ENCODE measurements at regions not wholly inside any gene's neighbourhood (a gene's known extent, or its start where the extent isn't known, plus 50 kb on each side); places are given as distances from the start of the nearest gene placed in this dataset.

DNA sequence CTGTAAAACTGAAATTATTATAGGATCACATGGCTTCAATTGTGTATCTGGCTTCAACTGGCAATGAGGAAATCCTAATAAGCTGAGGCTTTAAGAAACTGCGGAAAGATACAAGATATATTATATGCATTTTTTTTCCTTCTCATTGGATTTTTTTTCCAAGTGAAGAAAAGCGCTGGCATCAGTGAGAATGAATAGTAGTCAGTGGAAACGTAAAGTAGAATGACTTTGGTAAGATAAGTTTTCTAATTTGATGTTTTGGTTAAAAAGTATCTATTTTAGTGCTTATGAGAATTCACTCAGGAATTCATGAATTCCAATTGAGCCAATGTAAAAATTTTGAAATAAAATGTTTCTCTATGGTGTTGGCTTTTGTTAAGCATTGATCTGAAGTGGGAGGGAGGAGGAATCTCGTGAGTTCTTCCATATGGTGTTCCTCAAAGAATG lies 173.5 kb upstream of the FRMD6 start:
- H4K5ac ChIP-seq (ENCODE audit: insufficient read length, low read depth, low read length): no peak overlapping the region
- H3K79me2 ChIP-seq (ENCODE audit: control insufficient read depth in 1 of 2, insufficient read depth in 2 of 2, low read length in 2 of 2): no peaks in the 10 kb centered on the region
- no peak overlapping the region for H3K56ac ChIP-seq (replicated peaks; ENCODE audit: insufficient read length, low read depth, low read length)
- H2BK20ac ChIP-seq (ENCODE audit: low read length): no peak overlapping the region
- no peak overlapping the region for H2BK5ac ChIP-seq (ENCODE audit: low read depth, low read length)
- H3K4me1 ChIP-seq (replicated peaks in 1 of 4; ENCODE audit: control insufficient read depth in 3 of 4, insufficient read depth in 4 of 4, low read length in 3 of 4): no peaks in the 10 kb centered on the region
- H3K18ac ChIP-seq (ENCODE audit: extremely low read depth, low read length): no peak overlapping the region
- no peaks in the 10 kb centered on the region for H3K9me3 ChIP-seq (ENCODE audit: insufficient read depth in 2 of 2, low read depth in 1 of 2, low read length in 1 of 2)
- no peak overlapping the region for H2AK5ac ChIP-seq (ENCODE audit: low read depth, low read length)
- no peak overlapping the region for H4K8ac ChIP-seq (ENCODE audit: extremely low read depth, insufficient read depth, low read length)
- no peak overlapping the region for H3K27ac ChIP-seq (ENCODE audit: low read depth, low read length)
- no peak overlapping the region for H3K4me3 ChIP-seq (ENCODE audit: extremely low read depth in 1 of 4, insufficient read depth in 2 of 4, low read depth in 3 of 4, low read length in 4 of 4)
- ChIA-PET CTCF (ENCODE audit: partially characterized antibody) (interaction anchor here (1.6 kb wide), 1 partner anchor 12 kb away, joined by 5 read pairs; no protein-coding TSS in a partner anchor), POLR2A (ENCODE audit: partially characterized antibody) (no interaction called here)
- no peak for DNase-seq (ENCODE audit: low read depth in 1 of 2, low spot score in 2 of 2)
- H2BK15ac ChIP-seq (ENCODE audit: low read length): no peak overlapping the region
- H2AFZ ChIP-seq (ENCODE audit: low read length): no peak overlapping the region
- no peaks in the 10 kb centered on the region for H3K79me1 ChIP-seq (ENCODE audit: low read depth, low read length)
- no peak overlapping the region for H3K4ac ChIP-seq (replicated peaks; ENCODE audit: insufficient read length, low read depth, low read length)
- no peak overlapping the region for H2BK120ac ChIP-seq (replicated peaks; ENCODE audit: low read depth, low read length)
- H3K23me2 ChIP-seq (ENCODE audit: low read depth, low read length): no peaks in the 10 kb centered on the region; the same call in 1 of the 2 replicates
- H3K27me3 ChIP-seq (replicated peaks in 1 of 4; ENCODE audit: control insufficient read depth in 3 of 4, extremely low read depth in 1 of 4, insufficient read depth in 3 of 4, low read length in 3 of 4): no peaks in the 10 kb centered on the region
- H3K4me2 ChIP-seq (ENCODE audit: insufficient read depth in 1 of 2, low read depth in 2 of 2, low read length in 2 of 2): no peak overlapping the region
- no peak overlapping the region for H3K14ac ChIP-seq (ENCODE audit: insufficient read length)
- 89% methylated on average over 4 of the region's 4 CpGs; no CpG with 5 or more reads in 1 of the 2 experiments for WGBS, 2 experiments (ENCODE audit: extremely low coverage in 1 of 2, insufficient coverage in 1 of 2, insufficient read length in 1 of 2, insufficient replicate concordance in 2 of 2, low coverage in 1 of 2, low lambda C conversion rate in 2 of 2, missing lambda C conversion rate in 1 of 2)
- no peak overlapping the region for H2BK12ac ChIP-seq (ENCODE audit: low read depth, low read length)
- H3K36me3 ChIP-seq (ENCODE audit: control insufficient read depth in 2 of 4, insufficient read depth in 4 of 4, low read length in 3 of 4): no peaks in the 10 kb centered on the region
- no peak for FAIRE-seq
- H4K91ac ChIP-seq (replicated peaks; ENCODE audit: insufficient read length, low read length): no peak overlapping the region
- H3K9ac ChIP-seq (replicated peaks in 1 of 4; ENCODE audit: extremely low read depth in 1 of 4, low read depth in 3 of 4, low read length in 3 of 4): no peak overlapping the region
- H3K23ac ChIP-seq (ENCODE audit: insufficient read length): no peak overlapping the region
- H4K20me1 ChIP-seq (replicated peaks in 1 of 2; ENCODE audit: control insufficient read depth in 1 of 2, insufficient read depth in 2 of 2, low read length in 2 of 2): no peaks in the 10 kb centered on the region
- TF ChIP-seq, protein P1, sequence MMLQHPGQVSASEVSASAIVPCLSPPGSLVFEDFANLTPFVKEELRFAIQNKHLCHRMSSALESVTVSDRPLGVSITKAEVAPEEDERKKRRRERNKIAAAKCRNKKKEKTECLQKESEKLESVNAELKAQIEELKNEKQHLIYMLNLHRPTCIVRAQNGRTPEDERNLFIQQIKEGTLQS (IDR thresholded peaks at IDR 0.05; ENCODE audit: insufficient read depth, low read depth, low read length): no peak
- TF ChIP-seq KDM5A (IDR thresholded peaks at IDR 0.05; ENCODE audit: low read length): no peak
- TF ChIP-seq, protein P2, sequence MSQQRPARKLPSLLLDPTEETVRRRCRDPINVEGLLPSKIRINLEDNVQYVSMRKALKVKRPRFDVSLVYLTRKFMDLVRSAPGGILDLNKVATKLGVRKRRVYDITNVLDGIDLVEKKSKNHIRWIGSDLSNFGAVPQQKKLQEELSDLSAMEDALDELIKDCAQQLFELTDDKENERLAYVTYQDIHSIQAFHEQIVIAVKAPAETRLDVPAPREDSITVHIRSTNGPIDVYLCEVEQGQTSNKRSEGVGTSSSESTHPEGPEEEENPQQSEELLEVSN (IDR thresholded peaks at IDR 0.05): no peak
- TF ChIP-seq TBP (IDR thresholded peaks at IDR 0.05; ENCODE audit: low read depth, low read length): no peak
- TF ChIP-seq, protein P3, sequence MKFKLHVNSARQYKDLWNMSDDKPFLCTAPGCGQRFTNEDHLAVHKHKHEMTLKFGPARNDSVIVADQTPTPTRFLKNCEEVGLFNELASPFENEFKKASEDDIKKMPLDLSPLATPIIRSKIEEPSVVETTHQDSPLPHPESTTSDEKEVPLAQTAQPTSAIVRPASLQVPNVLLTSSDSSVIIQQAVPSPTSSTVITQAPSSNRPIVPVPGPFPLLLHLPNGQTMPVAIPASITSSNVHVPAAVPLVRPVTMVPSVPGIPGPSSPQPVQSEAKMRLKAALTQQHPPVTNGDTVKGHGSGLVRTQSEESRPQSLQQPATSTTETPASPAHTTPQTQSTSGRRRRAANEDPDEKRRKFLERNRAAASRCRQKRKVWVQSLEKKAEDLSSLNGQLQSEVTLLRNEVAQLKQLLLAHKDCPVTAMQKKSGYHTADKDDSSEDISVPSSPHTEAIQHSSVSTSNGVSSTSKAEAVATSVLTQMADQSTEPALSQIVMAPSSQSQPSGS (IDR thresholded peaks at IDR 0.05; ENCODE audit: low read length): no peak
- TF ChIP-seq SIX5 (IDR thresholded peaks at IDR 0.05; ENCODE audit: low read depth, low read length): no peak
- TF ChIP-seq CTBP2 (IDR thresholded peaks at IDR 0.05; ENCODE audit: borderline replicate concordance, insufficient read depth, insufficient read length, low read length): no peak
- no peak for TF ChIP-seq SP1 (IDR thresholded peaks at IDR 0.05; ENCODE audit: low read depth, low read length)
- no peak for TF ChIP-seq GTF2F1 (IDR thresholded peaks at IDR 0.05; ENCODE audit: borderline replicate concordance, low read depth, low read length)
- no peak for TF ChIP-seq NRF1 (IDR thresholded peaks at IDR 0.05; ENCODE audit: low read depth, low read length)
- no peak for TF ChIP-seq BACH1 (IDR thresholded peaks at IDR 0.05; ENCODE audit: low read length)
- no peak for TF ChIP-seq BRCA1 (IDR thresholded peaks at IDR 0.05; ENCODE audit: low read depth, low read length)
- TF ChIP-seq YY1 (IDR thresholded peaks at IDR 0.05; ENCODE audit: low read depth, low read length): no peak

Measured in H1 (cell line).